Uterus (tissue), 2 donors: ENCODE measurements at regions not wholly inside any gene's neighbourhood (a gene's known extent, or its start where the extent isn't known, plus 50 kb on each side); places are given as distances from the start of the nearest gene placed in this dataset.

Experiments
- POLR2A ChIP-seq, 2 donors: fragments of 450-650 bp; IDR thresholded peaks; one replicate each; pipeline ENCODE4 v1.6.1; 2016; ENCODE audit warnings: antibody characterized with exemption in 2 of 2, mild to moderate bottlenecking in 1 of 2, moderate library complexity in 1 of 2
- TF ChIP-seq, protein P1 (sequence below), 4 experiments: fragments of 200-600 bp in 2 of 4; fragments of 450-650 bp in 2 of 4; sonication (generic) in 2 of 4; IDR thresholded peaks; one replicate each; pipeline ENCODE4 v1.5.1; 2016 to 2019; ENCODE audit warnings: antibody characterized with exemption in 4 of 4, mild to moderate bottlenecking in 2 of 4, moderate library complexity in 1 of 4

DNA sequence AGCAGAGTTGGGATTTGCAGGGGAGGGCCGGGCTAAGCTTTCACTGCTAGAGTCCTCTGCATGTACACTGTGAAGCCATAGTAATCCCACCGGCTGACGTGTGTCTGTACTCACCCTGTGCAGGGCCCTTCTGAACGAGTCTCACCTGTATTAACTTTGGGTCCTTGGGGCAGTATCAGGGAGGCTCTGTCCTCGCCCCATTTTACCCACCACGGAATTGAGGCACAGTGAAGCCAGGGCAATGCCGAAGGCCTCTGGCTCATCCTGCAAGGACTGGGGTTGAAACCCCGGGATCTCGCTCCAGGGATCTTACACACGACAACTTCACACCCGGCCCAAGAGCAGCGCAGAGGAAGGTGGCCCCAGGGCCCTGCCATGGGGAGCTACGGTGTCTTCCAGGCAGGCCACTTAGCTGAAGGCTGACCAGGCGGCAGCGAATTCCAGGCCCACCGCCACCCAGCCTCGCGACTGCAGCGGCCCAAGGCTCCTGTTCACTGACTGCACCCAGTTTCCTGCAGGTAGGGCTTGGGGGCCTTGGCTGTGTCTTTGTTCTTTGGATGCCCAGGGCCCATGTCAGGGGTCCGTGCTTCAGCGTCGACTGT is 75.5 kb upstream of the ADRA2C start:
- TF ChIP-seq, protein P1, sequence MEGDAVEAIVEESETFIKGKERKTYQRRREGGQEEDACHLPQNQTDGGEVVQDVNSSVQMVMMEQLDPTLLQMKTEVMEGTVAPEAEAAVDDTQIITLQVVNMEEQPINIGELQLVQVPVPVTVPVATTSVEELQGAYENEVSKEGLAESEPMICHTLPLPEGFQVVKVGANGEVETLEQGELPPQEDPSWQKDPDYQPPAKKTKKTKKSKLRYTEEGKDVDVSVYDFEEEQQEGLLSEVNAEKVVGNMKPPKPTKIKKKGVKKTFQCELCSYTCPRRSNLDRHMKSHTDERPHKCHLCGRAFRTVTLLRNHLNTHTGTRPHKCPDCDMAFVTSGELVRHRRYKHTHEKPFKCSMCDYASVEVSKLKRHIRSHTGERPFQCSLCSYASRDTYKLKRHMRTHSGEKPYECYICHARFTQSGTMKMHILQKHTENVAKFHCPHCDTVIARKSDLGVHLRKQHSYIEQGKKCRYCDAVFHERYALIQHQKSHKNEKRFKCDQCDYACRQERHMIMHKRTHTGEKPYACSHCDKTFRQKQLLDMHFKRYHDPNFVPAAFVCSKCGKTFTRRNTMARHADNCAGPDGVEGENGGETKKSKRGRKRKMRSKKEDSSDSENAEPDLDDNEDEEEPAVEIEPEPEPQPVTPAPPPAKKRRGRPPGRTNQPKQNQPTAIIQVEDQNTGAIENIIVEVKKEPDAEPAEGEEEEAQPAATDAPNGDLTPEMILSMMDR (IDR thresholded peaks at IDR 0.05) = no peak
- TF ChIP-seq POLR2A (IDR thresholded peaks at IDR 0.05) = no peak
